SU-DHL-6 (cell line): ENCODE measurements at regions not wholly inside any gene's neighbourhood (a gene's known extent, or its start where the extent isn't known, plus 50 kb on each side); places are given as distances from the start of the nearest gene placed in this dataset.

Source experiments
- EZH2phosphoT487 ChIP-seq: fragments of 200-600 bp; sonication (generic), shearing (Covaris generic); conservative IDR thresholded peaks from 2 replicates; pipeline ENCODE4 v1.6.1; 2018; ENCODE audit warnings: mild to moderate bottlenecking, antibody characterized with exemption, low read length, moderate library complexity, mixed read lengths
- TF ChIP-seq, protein P1 (sequence below): fragments of 200-600 bp; sonication (generic); IDR thresholded peaks from one replicate; pipeline ENCODE4 v1.5.1; 2017; ENCODE audit warnings: antibody characterized with exemption, mild to moderate bottlenecking, low read length, moderate library complexity; ENCODE audit not compliant: insufficient read depth, poor library complexity, severe bottlenecking

- TF ChIP-seq, protein P1, sequence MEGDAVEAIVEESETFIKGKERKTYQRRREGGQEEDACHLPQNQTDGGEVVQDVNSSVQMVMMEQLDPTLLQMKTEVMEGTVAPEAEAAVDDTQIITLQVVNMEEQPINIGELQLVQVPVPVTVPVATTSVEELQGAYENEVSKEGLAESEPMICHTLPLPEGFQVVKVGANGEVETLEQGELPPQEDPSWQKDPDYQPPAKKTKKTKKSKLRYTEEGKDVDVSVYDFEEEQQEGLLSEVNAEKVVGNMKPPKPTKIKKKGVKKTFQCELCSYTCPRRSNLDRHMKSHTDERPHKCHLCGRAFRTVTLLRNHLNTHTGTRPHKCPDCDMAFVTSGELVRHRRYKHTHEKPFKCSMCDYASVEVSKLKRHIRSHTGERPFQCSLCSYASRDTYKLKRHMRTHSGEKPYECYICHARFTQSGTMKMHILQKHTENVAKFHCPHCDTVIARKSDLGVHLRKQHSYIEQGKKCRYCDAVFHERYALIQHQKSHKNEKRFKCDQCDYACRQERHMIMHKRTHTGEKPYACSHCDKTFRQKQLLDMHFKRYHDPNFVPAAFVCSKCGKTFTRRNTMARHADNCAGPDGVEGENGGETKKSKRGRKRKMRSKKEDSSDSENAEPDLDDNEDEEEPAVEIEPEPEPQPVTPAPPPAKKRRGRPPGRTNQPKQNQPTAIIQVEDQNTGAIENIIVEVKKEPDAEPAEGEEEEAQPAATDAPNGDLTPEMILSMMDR, result no peak
- TF ChIP-seq EZH2phosphoT487, result no peak
Measured at GRCh38 chr2:134148172-134148571, 105.7 kb upstream of the MGAT5 start.
